Activated T-cell treated with anti-CD3 and anti-CD28 coated beads for 48 hours (primary cell): ENCODE measurements at regions not wholly inside any gene's neighbourhood (a gene's known extent, or its start where the extent isn't known, plus 50 kb on each side); places are given as distances from the start of the nearest gene placed in this dataset.
A peak's percentile ranks its signal among the peaks of the same experiment; 100 is the strongest.
"Not testable (repeated sequence)": the region's sequence is repeated elsewhere in the genome, so short reads cannot be mapped to it uniquely, and the experiment has no call there.

ENCODE experiments used
- DNase-seq: peaks from one replicate; pipeline ENCODE4 v3.0.0-alpha.2; 2020; ENCODE audit warnings: low read depth

DNA sequence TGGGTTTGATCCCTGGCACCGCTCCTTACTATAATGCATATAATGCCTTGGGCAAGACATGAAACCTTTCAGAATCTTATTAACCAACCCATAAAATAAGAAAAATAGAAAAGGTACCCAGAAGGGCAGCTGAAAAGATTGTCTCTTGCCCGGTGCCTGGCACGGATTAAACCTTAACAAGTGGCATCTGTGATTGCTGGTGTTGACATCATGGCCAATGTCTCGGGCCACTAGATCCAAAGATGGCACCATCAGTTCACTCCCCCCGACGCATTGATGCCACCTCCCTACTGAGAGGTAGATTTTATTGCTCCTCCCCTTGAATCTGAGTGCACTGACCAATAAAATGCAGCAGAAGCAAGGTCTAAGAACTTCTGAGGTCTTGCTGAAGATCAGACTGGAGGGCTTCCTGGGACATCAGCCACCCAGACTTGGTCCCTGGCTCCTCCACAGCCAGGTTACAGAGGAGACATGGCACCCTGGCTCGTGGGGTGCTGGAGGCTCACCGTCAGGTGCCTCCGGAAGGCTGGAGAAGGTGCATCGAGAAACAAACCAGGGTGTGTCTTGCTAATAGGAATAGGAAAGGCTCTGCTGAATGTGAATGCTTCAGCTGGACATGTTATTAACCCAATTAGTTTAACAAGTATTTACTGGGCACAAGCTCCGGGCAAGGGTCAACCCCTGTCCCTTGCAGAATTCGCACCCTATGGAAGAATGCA is 80.0 kb upstream of the COL5A1 start:
- DNase-seq = no peak

DNA sequence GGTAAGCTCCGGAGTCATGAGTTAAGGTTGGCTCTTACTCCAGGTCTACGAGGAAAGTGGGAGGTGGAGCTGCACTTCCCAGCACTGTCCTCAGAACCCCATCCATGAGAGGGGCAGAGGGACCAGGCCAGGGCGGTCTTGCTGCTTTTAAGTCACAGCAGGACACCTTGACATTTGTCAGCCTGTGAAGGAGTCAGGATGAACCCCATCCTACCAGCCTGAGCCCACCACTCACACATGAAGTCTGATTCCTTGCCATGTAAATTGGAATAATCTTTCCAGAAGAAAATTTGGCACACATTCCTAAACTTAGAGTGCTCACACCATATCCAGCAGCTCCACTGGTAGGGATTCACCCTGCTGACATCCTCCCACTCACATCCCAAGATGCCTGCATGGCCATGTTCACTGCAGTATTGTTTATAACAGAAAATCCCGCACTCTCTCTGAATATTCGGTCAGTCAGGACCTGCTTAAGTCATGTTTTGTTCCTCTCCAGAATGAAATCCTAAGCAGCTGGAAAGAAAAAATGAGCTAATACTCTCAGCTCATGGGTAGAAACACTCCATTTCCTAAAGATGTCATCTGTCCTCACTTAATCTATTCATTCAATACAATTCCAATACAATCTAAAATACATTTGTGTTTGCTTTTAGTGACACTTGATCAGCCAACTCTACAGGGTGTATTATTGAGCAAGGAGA is 79.3 kb upstream of the COL5A1 start:
- DNase-seq = no peak

DNA sequence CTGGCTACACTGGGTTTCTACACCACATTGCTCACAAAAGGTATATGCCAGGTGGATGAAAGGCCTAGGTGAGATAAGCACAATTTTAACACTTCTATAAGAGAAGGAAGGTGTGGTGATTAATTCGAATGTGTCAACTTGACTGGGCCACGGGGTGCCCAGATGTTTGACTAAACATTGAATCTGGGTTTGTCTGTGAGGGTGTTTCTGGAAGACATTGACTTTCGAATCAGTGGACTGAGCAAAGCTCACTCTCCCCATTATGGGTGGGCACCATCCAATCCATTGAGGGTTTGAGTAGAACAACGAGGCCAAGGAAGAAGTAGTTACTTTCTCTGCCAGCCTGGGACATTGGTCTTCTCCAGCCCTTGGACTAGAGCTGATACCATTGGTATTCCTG is 78.2 kb upstream of the COL5A1 start:
- no peak for DNase-seq

DNA sequence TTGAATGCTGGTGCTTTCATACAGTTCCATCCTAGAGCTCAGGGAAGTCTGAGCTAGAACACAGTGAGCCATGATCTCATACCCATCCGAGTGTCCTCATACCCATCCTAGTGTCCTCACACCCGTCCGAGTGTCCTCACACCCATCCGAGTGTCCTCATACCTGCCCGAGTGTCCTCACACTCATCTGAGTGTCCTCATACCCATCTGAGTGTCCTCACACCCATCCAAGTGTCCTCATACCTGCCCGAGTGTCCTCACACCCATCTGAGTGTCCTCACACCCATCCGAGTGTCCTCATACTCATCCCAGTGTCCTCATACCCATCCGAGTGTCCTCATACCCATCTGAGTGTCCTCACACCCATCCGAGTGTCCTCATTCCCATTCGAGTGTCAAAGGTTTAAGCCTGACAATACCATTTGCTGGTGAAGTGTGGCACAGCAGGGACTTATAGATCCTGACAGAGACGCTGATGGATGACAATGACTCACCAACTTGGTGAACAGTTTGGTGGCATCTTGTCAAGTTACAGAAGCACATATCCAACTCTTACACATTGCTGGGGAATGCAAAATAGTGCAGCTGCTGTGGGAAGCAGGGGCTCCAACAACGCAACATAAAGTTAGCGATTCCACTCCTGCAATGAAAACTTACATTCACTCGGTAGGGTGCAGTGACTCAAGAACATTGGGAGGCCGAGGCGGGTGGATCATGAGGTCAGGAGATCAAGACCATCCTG is 77.0 kb upstream of the COL5A1 start:
- no peak for DNase-seq

DNA sequence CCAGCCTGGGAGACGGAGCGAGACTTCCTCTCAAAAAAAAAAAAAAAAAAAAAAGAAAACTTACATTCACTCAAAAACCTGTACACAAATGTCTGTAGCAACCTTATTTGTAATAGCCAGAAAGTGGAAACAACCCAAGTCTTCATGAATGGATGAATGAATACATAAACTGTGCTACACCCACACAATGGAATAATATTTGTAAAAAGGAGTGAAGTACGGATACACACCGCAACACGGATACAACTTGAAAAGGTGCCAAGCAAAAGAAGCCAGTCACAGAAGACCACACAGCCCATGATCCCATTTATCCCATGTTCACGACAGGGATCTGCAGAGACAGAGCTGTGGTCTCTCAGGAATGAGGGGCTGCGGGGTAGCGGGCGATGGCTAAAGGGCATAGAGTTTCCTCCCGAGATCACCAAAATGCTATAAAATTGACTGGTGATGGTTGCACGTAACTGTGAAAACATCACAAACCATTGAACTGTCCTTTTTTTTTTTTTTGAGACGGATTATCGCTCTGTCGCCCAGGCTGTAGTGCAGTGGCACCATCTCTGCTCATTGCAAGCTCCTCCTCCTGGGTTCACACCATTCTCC is 76.2 kb upstream of the COL5A1 start:
- no peak for DNase-seq

- DNase-seq = no peak
Measured at GRCh38 chr9:134566196-134566847, 75.3 kb upstream of the COL5A1 start.

- no peak for DNase-seq
Measured at GRCh38 chr9:134566936-134567335, 74.7 kb upstream of the COL5A1 start.

- DNase-seq = no peak
Measured at GRCh38 chr9:134568116-134568515, 73.5 kb upstream of the COL5A1 start.

DNA sequence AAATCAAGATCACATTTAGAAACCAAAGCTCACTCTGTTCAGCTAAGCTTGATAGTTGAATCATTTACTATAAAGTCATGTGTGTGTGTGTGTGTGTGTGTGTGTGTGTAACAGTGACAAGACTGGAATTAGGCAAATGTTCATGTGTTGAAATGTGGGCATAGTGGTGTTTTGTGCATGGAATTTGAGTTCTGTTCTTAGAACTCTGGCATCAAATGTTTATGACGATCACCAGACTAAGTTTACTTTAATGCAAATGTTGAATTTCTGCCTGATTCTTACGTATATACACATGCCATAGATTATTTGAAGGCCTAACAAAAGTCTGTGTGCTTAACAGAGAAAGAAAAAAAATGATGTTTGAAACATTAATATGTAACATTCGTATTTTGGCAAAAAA is 72.8 kb upstream of the COL5A1 start:
- DNase-seq = no peak

DNA sequence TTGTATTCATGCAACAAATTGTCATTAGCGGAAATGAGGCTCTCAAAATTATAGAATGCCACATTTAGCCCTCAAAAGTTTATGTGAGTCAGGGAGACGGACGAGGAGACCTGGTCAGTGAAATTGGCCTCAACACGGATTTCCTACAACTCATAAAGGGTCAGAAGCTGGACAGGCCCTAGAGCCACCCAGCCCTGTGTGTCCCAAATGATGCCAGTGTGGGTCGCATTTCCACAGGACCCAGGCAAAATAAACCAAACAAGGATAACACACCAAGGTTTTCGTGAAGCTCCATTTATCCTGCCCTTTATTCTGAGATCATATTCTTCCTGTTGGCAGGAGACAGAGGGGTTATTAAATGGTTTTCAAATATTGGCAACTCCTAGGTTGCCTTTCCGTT is 72.0 kb upstream of the COL5A1 start:
- no peak for DNase-seq

GRCh38 chr9:134570151-134570621 is 71.4 kb upstream of the COL5A1 start:
- DNase-seq = no peak

DNA sequence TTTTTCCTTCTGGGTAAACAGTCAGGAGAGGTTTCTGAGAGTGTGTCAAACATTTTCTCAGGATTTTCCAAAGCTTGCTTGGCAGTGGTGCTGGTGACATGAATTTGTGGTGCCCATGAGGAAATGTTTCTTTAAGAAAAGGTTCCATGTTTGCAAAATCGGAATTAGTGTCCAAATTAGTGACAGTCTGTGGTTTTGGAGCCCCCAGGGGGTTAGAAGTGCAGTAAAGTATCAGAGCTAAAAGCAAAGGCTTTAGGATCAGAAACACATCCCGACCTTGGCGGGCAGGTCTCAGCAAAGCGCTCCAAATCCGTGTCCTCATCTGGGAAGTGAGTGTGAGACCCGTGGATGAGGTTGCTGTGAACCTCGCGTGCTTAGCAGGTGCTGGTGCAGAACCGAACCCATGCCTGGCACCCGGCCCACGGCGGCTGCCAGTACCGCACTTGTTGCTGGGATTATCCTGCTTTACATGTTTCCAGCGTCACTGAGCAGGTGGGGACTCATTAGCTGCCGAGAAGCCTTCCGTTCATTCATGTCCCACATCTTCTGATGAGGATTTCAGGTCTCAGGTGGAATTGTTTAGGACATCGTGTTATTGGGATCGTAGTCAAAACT is 70.8 kb upstream of the COL5A1 start:
- no peak for DNase-seq

GRCh38 chr9:134571326-134571931 is 70.2 kb upstream of the COL5A1 start:
- DNase-seq = no peak

- DNase-seq = peak; percentile 2
Measured at GRCh38 chr9:134571946-134572917, 69.4 kb upstream of the COL5A1 start.

DNA sequence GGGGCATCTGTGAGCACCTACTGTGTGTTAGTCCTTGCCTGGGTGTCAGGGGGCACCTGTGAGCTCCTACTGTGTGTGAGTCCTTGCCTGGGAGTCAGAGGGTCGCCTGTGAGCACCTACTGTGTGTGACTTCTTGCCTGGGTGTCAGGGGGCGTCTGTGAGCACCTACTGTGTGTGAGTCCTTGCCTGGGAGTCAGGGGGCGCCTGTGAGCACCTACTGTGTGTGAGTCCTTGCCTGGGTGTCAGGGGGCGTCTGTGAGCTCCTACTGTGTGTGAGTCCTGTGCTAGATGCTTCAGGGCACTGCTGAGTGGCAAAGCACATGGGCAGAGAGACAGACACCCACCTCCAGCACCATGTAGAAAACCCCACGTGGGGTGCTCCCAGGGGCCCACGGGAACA is 66.9 kb upstream of the COL5A1 start:
- DNase-seq = not testable (repeated sequence)

- DNase-seq = no peak
Measured at GRCh38 chr9:134575103-134575900, 66.3 kb upstream of the COL5A1 start.

- no peak for DNase-seq
Measured at GRCh38 chr9:134575901-134576176, 65.8 kb upstream of the COL5A1 start.

DNA sequence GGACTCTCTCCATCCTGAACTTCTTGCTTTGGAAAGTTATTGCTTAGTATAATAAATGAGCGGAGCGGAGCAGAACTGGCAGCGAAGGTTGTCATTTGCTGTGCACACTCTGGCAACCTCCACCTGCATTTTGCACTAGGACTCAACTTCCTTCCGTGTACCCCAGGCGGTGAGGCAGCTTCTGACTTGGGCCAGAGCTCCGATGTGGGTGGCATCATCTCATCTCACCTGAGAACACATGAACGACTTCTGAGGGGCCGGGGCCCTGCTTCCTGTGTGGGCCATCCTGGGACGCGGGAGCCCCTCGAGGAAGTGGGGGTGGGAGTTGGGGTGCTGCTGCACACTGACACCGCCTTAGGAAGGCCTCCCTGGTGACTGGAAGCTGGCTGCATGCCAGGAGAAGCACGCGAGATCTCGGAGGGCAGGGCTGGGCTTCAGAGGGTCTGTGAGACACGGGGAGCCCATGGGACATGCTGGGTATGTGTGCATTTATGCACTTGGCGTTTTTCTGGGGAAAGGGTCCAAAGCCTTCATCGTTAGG is 56.5 kb upstream of the COL5A1 start:
- no peak for DNase-seq
